Activated B cell treated with CpG ODN at 0.5 μM for 24 hours (primary cell): ENCODE measurements at regions not wholly inside any gene's neighbourhood (a gene's known extent, or its start where the extent isn't known, plus 50 kb on each side); places are given as distances from the start of the nearest gene placed in this dataset.

Experiments used
- ATAC-seq: fragments of 200-7000 bp; cut with Tn5 transposase; one replicate; pipeline ENCODE4 v1.10.0; 2021; ENCODE audit warnings: low read depth, mild to moderate bottlenecking, moderate library complexity
- CTCF ChIA-PET: fragments of 350-600 bp; sonication (Branson Sonifier 250); formaldehyde crosslinking; loops from one replicate; lab custom pipeline; 2021; ENCODE audit warnings: antibody characterized with exemption; lab: Charles Lee
- POLR2A ChIA-PET: fragments of 350-600 bp; sonication (Branson Sonifier 250); formaldehyde crosslinking; loops from one replicate; lab custom pipeline; 2021; ENCODE audit warnings: antibody characterized with exemption; lab: Charles Lee
- DNase-seq: peaks from one replicate; pipeline ENCODE4 v3.0.0; 2022
- H3K27ac Mint-ChIP-seq: one replicate; pipeline ENCODE4 v1.8.0; 2020; ENCODE audit warnings: mixed read lengths
- H3K27me3 Mint-ChIP-seq: one replicate; pipeline ENCODE4 v1.8.0; 2021; ENCODE audit warnings: mixed read lengths
- H3K36me3 Mint-ChIP-seq: one replicate; pipeline ENCODE4 v1.8.0; 2021; ENCODE audit warnings: low read depth, mixed read lengths
- H3K4me1 Mint-ChIP-seq: one replicate; pipeline ENCODE4 v1.8.0; 2021; ENCODE audit warnings: mixed read lengths
- H3K4me3 Mint-ChIP-seq: one replicate; pipeline ENCODE4 v1.8.0; 2020; ENCODE audit warnings: mild to moderate bottlenecking, mixed read lengths
- H3K9me3 Mint-ChIP-seq: one replicate; pipeline ENCODE4 v1.8.0; 2020; ENCODE audit warnings: mixed read lengths
- CTCF ChIP-seq: fragments of 200-600 bp; IDR thresholded peaks from one replicate; pipeline ENCODE4 v1.8.0; 2022; ENCODE audit warnings: antibody characterized with exemption, mild to moderate bottlenecking
- intact Hi-C: fragments of 100-400 bp; cut with micrococcal nuclease; formaldehyde crosslinking; loops from one replicate; pipeline ENCODE4 v1.15.1; 2024

DNA sequence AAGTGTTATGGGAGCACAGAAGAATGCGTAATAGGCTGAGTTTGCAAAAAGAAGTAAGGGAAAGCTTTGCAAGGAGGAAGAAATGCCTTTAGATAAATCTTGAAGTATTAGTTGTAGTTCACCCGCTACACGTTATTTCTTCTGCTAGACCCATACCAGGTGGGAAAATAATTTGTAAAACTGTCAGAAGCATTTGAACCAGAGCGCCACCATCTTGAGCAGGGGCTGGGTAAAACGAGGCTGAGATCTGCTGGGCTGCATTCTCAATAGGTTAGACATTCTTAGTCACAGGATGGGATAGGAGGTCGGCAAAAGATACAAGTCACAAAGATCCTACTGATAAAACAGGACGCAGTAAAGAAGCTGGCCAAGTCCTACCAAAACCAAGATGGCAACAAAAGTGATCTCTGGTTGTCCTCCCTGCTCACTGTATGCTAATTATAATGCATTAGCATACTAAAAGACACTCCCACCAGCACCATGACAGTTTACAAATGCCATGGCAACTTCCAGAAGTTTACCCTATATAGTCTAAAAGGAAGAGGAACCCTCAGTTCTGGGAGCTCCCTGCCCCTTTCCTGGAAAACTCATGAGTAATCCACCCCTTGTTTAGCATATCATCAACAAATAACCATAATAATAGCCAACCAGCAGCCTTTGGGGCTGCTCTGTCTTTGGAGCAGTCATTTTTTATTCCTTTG, 50.0 kb upstream of the ZNF280D start:
- no peak for TF ChIP-seq CTCF
- DNase-seq (no peak), ATAC-seq (no peak)
- no peaks in the 10 kb centered on the region for H3K9me3 Mint-ChIP-seq
- no peaks in the 10 kb centered on the region for H3K36me3 Mint-ChIP-seq
- H3K4me1 Mint-ChIP-seq, result peaks cover 14% of the 10 kb centered on the region
- no peak overlapping the region for H3K4me3 Mint-ChIP-seq
- no peaks in the 10 kb centered on the region for H3K27me3 Mint-ChIP-seq
- CTCF ChIA-PET, result no interaction called here
- intact Hi-C loops, result loop anchor here (2.0 kb wide), 1 partner anchor 23 kb away; no protein-coding TSS in a partner anchor
- H3K27ac Mint-ChIP-seq, result no peak overlapping the region
- POLR2A ChIA-PET, result no interaction called here
